Spinal cord (tissue), 9 donors: ENCODE measurements at regions not wholly inside any gene's neighbourhood (a gene's known extent, or its start where the extent isn't known, plus 50 kb on each side); places are given as distances from the start of the nearest gene placed in this dataset.
"Not testable (repeated sequence)": the region's sequence is repeated elsewhere in the genome, so short reads cannot be mapped to it uniquely, and the experiment has no call there.

Experiments used
- DNase-seq, 6 donors: peaks; one replicate each; pipeline versions ENCODE4 v3.0.0 to v3.0.0-alpha.2; 2013 to 2015; ENCODE audit warnings: low spot score in 6 of 6, low read depth in 4 of 6
- H3K27ac ChIP-seq: one replicate; pipeline ENCODE4 v1.5.1; 2013; ENCODE audit warnings: low read depth, low read length, control low read depth
- H3K27me3 ChIP-seq: one replicate; pipeline ENCODE4 v1.6.1; 2013; ENCODE audit warnings: low read length; ENCODE audit not compliant: control insufficient read depth, insufficient read depth
- H3K36me3 ChIP-seq: one replicate; pipeline ENCODE4 v1.6.1; 2013; ENCODE audit warnings: low read length; ENCODE audit not compliant: control insufficient read depth, insufficient read depth
- H3K4me1 ChIP-seq: one replicate; pipeline ENCODE4 v1.6.1; 2013; ENCODE audit warnings: low read length; ENCODE audit not compliant: control insufficient read depth, insufficient read depth
- H3K4me3 ChIP-seq: one replicate; pipeline ENCODE4 v1.5.1; 2013; ENCODE audit warnings: low read depth, low read length, control low read depth
- H3K9me3 ChIP-seq: one replicate; pipeline ENCODE4 v1.6.1; 2013; ENCODE audit warnings: low read length; ENCODE audit not compliant: control insufficient read depth, insufficient read depth
- WGBS: methylation state at CpG from one replicate; pipeline ENCODE4 v1.1.5; 2013; ENCODE audit warnings: missing lambda C conversion rate; ENCODE audit not compliant: insufficient coverage; 5-methylcytosine and 5-hydroxymethylcytosine counted together
- donor health status: healthy.

DNA sequence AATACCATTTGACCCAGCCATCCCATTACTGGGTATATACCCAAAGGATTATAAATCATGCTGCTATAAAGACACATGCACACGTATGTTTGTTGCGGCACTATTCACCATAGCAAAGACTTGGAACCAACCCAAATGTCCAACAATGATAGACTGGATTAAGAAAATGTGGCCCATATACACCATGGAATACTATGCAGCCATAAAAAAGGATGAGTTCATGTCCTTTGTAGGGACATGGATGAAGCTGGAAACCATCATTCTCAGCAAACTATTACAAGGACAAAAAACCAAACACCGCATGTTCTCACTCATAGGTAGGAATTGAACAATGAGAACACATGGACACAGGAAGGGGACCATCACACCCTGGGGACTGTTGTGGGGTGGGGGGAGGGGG lies 66.8 kb upstream of the LHFPL2 start:
- H3K9me3 ChIP-seq, H3K4me3 ChIP-seq, H3K36me3 ChIP-seq, H3K27ac ChIP-seq, H3K27me3 ChIP-seq, H3K4me1 ChIP-seq, DNase-seq: not testable (repeated sequence)
- no CpG with 5 or more reads among the region's 3 CpGs for WGBS

DNA sequence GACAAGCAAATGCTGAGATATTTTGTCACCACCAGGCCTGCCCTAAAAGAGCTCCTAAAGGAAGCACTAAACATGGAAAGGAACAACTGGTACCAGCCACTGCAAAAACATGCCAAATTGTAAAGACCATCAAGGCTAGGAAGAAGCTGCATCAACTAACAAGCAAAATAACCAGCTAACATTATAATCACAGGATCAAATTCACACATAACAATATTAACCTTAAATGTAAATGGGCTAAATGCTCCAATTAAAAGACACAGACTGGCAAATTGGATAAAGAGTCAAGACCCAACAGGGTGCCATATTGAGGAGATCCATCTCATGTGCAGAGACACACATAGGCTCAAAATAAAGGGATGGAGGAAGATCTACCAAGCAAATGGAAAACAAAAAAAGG lies 63.1 kb upstream of the LHFPL2 start:
- H3K4me1 ChIP-seq, H3K36me3 ChIP-seq, H3K9me3 ChIP-seq, DNase-seq, H3K27me3 ChIP-seq, H3K27ac ChIP-seq, H3K4me3 ChIP-seq: not testable (repeated sequence)

DNA sequence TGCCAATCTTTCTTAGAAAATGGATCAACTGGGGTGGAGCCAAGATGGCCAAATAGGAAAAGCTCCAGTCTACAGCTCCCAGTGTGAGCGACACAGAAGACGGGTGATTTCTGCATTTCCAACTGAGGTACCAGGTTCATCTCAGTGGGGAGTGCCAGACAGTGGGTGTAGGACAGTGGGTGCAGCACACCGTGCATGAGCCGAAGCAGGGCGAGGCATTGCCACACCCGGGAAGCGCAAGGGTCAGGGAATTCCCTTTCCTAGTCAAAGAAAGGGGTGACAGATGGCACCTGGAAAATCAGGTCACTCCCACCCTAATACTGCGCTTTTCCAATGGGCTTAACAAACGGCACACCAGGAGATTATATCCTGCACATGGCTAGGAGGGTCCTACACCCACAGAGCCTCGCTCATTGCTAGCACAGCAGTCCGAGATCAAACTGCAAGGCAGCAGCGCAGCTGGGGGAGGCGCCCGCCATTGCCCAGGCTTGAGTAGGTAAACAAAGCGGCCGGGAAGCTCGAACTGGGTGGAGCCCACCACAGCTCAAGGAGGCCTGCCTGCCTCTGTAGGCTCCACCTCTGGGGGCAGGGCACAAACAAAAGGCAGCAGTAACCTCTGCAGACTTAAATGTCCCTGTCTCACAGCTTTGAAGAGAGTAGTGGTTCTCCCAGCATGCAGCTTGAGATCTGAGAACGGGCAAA lies 61.3 kb upstream of the LHFPL2 start:
- DNase-seq, H3K36me3 ChIP-seq, H3K27ac ChIP-seq, H3K4me3 ChIP-seq, H3K4me1 ChIP-seq, H3K9me3 ChIP-seq, H3K27me3 ChIP-seq: not testable (repeated sequence)
- WGBS: 97% methylated on average over 11 of the region's 18 CpGs

DNA sequence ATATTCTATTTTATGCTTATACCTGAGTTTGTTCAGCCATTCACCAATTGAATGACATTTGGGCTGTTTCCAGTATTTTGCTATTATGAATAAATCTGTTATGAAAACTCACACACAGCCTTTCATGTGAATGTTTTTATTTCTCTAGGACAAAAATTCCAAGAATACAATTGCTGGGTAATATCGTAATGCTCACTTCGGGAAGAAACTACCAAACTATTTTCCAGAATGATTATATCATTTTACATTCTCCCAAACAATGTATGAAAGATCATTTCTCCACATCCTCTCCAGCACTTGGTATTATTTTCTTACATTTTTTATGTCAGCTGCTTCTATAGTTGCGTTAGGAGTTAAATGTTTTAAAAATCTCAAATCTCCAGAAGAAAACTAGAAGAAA lies 58.3 kb upstream of the LHFPL2 start:
- DNase-seq: no peak
- Histone ChIP-seq H3K9me3 (no peaks in the 10 kb centered on the region), H3K27ac (no peak overlapping the region), H3K36me3 (no peaks in the 10 kb centered on the region), H3K27me3 (no peaks in the 10 kb centered on the region), H3K4me3 (no peak overlapping the region), H3K4me1 (no peaks in the 10 kb centered on the region)
- WGBS: no CpG with 5 or more reads among the region's 3 CpGs

DNA sequence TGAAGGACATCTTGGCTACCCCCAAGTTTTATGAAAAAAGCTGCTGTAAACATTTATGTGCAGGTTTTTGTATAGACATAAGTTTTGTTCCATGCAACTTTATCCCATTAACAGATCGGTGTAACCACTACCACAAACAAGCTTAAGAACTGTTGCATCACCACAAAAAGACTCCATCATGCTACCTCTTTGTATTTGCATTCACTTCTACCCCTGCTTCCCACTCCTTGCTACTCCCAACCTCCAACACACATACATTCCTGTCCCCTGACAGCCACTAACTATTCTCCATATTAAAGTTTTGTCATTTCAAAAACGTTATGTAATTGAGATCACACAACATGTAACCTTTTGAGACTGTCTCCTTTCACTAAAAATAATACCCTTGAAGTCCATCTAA lies 57.8 kb upstream of the LHFPL2 start:
- H3K36me3 ChIP-seq: no peaks in the 10 kb centered on the region
- H3K27ac ChIP-seq: no peak overlapping the region
- H3K4me3 ChIP-seq: no peak overlapping the region
- 85% methylated on average over 1 of the region's 2 CpGs for WGBS
- H3K27me3 ChIP-seq: no peaks in the 10 kb centered on the region
- H3K9me3 ChIP-seq: no peaks in the 10 kb centered on the region
- no peaks in the 10 kb centered on the region for H3K4me1 ChIP-seq
- DNase-seq: no peak

DNA sequence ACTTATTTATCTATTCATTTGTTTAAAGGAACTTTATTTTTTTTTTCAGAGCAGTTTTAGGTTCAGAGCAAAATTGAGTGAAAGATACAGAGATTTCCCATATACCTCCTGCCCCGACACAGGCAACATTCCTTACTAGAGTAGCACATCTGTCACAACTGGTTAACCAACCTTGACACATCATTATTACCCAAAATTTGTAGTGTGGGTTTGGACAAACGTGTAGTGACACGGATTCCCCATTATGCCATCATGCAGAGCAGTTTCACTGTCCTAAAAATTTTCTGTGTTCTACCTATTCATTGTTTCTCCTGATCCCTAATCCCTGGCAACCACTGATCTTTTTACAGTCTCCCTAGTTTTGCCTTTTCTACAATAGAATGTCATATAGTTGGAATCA lies 57.3 kb upstream of the LHFPL2 start:
- Histone ChIP-seq H3K36me3 (no peaks in the 10 kb centered on the region), H3K27me3 (no peaks in the 10 kb centered on the region), H3K27ac (no peak overlapping the region), H3K9me3 (no peaks in the 10 kb centered on the region), H3K4me3 (no peak overlapping the region), H3K4me1 (no peaks in the 10 kb centered on the region)
- no peak for DNase-seq
- WGBS: no CpG with 5 or more reads among the region's 3 CpGs

DNA sequence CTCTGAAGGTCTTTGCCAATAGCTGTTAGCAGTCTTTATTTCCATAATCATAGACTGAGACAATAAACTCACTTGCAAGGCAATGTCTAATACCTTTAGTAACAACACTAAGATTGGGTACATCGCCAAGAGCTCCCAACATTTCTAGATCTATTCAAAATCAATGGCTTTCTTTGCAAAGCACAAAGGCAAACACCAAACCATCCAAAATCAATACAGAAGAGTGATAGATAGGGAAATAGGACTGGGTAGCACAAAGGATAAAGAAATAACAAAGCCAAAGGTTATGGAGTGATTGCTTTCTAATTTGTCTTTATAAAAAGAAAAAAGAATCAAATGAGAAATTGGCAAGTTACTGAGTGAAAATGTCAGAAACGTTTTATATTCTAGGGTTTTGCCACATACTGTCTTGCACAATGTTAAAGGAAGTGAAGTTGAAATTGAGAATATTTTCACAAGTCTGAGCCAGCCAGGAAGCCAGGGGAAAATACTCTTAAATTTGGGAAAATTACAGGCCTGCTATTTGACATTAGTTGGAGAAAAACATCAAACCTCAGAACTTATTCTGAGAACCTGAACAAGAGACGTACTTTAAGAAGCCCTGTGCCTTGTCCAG lies 53.3 kb upstream of the LHFPL2 start:
- no peak overlapping the region for H3K4me3 ChIP-seq
- H3K9me3 ChIP-seq: no peaks in the 10 kb centered on the region
- no peak overlapping the region for H3K27ac ChIP-seq
- no peaks in the 10 kb centered on the region for H3K27me3 ChIP-seq
- no peaks in the 10 kb centered on the region for H3K36me3 ChIP-seq
- peak in 1 of 6 donors; percentile 41 for DNase-seq
- WGBS: 56% methylated on average over 1 of the region's 3 CpGs
- no peaks in the 10 kb centered on the region for H3K4me1 ChIP-seq

DNA sequence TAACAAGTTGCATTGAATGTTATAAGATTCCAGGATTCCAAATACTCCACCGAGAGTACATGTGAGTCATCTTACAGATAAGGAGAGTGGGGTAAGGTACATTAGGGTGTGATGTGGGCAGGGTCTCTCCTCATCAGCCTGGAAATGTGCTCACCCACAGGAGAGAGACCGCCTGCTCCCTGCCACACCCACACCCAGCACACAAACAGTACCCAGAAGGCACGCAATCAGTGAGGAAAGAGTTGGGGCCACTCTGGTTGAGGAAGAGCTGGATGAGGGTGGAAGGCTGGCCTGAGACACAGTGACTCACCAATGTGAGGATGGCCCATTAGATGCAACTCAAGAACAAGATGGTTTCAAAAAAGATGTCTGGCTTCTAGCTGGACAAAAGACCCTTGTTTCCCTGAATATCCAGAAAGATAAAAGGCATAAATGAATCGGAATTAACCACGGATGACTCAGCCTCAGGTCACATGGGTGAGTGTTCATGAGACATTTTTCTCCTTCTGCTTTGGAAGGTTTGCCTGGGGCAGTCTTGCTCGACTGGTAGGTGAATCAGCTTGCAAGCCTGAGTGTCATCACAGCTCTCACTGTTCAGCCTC lies 51.1 kb upstream of the LHFPL2 start:
- no peak for DNase-seq
- H3K9me3 ChIP-seq: no peaks in the 10 kb centered on the region

DNA sequence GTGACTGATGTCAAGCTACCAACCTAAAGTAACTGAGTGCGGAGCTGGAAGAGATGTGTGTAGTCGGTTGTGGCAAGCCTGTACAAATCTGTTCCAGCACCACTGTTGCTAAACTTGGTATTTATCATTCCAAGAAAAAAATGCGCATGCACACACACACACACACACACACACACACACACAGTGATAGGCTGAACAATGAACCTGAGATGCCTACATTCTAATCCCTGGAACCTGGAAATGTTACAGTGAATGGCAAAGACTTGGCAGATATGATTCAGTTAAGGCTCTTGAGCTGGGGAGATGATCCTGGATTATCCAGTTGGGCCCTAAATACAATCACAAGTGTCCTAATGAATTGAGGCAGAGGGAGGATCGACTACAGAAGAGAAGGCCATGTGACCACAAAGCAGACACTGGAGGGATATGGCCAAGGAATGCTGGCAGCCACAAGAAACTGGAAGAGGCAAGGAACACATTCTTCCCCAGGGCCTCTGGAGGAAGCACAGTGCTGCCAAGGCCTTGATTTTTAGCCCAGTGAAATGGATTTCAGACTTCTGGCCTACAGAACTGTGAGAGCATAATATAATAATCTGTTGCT lies 49.7 kb upstream of the LHFPL2 start:
- H3K36me3 ChIP-seq: no peaks in the 10 kb centered on the region
- no peak overlapping the region for H3K4me3 ChIP-seq
- no peaks in the 10 kb centered on the region for H3K4me1 ChIP-seq
- H3K27ac ChIP-seq: no peak overlapping the region
- no peaks in the 10 kb centered on the region for H3K27me3 ChIP-seq
- peak in 1 of 6 donors; percentile 48 for DNase-seq
- 75% methylated on average over 1 of the region's 4 CpGs for WGBS
- H3K9me3 ChIP-seq: no peaks in the 10 kb centered on the region

More for the DNA sequence above, 51.1 kb upstream of the LHFPL2 start:
- Histone ChIP-seq H3K27ac (no peak overlapping the region), H3K4me1 (no peaks in the 10 kb centered on the region), H3K27me3 (no peaks in the 10 kb centered on the region), H3K4me3 (no peak overlapping the region), H3K36me3 (no peaks in the 10 kb centered on the region)
- 79% methylated on average over 3 of the region's 6 CpGs for WGBS
